IPS-18c (cell line): ENCODE measurements at regions not wholly inside any gene's neighbourhood (a gene's known extent, or its start where the extent isn't known, plus 50 kb on each side); places are given as distances from the start of the nearest gene placed in this dataset.

Experiments
- H3K4me3 ChIP-seq: 2 replicates; pipeline ENCODE4 v1.7.0; 2013; ENCODE audit warnings: low read depth, mild to moderate bottlenecking, low read length, moderate library complexity; ENCODE audit not compliant: insufficient read depth
- H3K9me3 ChIP-seq: one replicate; pipeline ENCODE4 v1.6.1; 2013; ENCODE audit warnings: mild to moderate bottlenecking, low read length, moderate library complexity; ENCODE audit not compliant: control insufficient read depth, insufficient read depth

DNA sequence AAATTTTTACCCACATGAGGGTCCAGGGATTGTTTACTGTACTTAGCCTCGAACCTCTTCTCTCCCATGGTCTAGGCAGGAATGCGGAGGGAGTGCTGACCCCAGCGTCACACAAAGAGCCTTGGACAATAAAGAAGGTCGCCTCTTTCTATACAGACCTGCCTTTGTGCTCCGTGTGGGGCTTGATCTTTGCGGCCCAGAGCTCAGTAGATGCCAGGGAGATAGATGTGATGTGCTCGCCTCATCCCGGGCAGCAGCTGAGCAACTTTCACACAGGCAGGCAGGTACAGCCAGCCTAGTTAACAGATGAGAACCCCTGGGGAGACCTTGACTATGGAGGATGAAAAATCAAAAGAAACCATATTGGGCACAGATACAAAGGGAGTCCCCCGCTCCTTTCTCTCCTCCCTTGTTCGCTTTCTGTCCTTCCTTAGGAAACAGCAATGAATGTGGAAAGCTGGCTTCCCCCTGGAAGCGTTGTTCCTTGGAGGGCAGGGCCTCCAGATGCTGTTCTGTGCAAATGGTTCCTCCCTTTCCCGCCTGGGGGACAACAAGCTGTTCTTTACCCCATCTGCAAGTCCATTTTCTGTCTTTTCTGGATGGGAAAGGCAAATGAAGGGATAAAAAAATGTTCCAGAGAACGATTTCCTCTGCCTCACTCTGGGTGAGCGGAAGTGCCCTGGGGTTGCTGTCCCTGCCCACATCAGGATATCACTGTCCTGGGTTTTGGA is 128.3 kb downstream of the OLIG3 start:
- no peak overlapping the region for H3K4me3 ChIP-seq
- H3K9me3 ChIP-seq = no peaks in the 10 kb centered on the region

DNA sequence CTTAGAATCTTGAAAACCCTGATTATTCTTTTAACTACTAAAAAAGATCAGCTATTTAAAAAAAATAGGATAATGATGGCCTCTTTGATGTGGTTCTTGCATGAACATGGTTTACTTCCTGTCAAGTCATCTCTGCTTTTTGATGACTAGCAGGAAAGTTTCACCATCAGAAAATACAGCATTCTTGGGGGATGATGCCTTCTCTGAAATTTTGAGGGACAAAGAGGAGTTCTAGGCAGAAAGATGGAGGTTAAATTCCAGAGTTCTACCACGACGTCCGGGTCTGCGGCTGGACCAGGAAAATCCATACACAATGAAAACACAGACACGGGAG is 130.4 kb downstream of the OLIG3 start:
- H3K9me3 ChIP-seq = no peaks in the 10 kb centered on the region
- no peak overlapping the region for H3K4me3 ChIP-seq

DNA sequence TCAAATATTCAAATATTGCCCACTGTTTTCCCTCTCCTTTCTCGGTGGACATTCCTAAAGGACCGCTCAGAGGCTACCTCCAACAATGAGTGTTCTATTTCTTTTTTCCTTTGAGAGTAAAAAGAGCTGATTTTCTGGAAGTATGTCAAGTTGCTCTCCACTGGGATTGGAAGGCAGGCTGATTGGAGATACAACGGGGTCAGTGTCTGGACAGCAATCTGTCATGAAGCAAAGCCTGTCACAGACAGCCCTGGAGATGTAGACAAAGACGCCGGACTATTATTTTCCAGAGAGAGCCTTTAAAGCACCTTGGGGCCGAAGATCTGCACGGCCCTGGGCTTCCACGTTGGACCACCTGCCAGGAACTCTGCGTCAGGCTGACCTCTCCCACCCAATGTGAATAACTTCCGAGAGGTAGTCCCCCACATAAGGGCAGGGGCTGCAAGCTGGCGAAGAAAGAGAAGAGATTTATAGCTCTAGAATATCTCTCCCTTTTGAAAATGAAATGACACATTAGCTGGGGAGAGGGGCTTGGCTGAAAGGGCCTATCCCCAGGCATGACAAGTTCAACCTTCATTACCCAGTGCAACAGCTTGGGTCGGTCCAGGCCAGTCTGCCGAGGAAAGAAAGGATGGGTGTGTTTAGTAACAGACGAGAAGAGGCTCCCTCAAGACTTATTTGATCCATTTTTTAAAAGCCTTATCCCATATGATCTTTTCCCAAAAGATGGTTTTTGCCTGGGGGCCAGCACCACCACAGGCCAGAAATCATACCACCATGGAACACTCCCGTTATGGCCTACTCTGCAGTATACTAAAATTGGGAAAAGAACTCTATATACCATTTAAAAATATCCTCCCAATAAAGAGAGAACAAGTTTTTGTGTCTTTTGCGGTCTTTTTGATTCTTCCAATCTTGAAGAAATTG is 131.1 kb downstream of the OLIG3 start:
- H3K4me3 ChIP-seq = no peak overlapping the region
- no peaks in the 10 kb centered on the region for H3K9me3 ChIP-seq

DNA sequence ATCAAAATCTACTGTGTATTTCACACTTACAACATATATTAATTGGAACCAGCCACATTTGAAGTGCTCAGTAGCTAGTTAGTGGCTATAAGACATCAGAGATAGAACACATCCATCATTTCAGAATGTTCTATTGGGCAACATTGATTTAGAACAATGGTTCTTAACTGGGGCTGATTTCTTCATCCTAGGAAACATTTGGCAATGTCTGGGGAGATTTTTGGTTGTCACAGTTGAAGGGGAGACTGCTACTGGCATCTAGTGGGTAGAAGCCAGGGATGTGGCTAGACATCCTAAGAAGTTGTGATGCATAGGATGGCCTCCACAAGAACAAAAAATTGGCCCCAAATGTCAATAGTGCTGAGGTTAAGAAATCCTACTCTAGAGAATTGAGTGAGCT is 132.5 kb downstream of the OLIG3 start:
- H3K9me3 ChIP-seq = no peaks in the 10 kb centered on the region

DNA sequence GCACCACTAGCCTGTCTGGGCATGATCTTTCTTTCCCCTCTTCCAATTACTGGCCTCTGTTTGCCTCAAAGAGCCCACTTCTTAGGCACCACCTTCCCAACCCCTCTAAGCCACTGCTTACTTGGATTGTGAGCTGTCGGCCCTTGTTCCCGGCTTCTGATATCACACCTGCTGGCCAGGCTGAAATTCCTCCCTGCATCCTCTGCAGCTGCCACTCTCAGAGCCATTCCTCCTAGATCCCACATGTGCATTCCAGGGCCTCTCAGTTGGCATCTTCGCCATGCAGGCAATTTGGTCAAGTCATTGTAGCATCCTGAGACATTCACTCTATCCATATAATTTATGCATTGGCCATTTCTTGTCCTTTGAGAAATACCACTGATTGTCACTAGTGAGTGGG is 135.9 kb downstream of the OLIG3 start:
- H3K9me3 ChIP-seq = no peaks in the 10 kb centered on the region
- H3K4me3 ChIP-seq = no peak overlapping the region

More for the DNA sequence above, 132.5 kb downstream of the OLIG3 start:
- H3K4me3 ChIP-seq = no peak overlapping the region

DNA sequence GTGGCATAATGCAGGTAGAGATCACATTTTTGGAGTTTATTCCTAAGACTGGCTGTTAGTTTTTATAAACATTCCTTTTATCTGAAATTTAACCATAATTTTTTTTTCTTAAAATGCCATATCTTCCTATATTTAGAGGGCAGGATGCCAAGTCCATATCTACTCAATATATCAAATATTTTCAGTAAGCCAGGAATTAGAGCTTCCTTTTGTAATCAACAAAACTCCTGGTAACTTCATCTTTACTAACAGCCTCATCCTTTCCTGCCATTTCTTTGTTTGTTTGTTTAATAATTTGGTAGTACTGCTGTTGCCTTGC is 136.3 kb downstream of the OLIG3 start:
- Histone ChIP-seq H3K4me3 (no peak overlapping the region), H3K9me3 (no peaks in the 10 kb centered on the region)

DNA sequence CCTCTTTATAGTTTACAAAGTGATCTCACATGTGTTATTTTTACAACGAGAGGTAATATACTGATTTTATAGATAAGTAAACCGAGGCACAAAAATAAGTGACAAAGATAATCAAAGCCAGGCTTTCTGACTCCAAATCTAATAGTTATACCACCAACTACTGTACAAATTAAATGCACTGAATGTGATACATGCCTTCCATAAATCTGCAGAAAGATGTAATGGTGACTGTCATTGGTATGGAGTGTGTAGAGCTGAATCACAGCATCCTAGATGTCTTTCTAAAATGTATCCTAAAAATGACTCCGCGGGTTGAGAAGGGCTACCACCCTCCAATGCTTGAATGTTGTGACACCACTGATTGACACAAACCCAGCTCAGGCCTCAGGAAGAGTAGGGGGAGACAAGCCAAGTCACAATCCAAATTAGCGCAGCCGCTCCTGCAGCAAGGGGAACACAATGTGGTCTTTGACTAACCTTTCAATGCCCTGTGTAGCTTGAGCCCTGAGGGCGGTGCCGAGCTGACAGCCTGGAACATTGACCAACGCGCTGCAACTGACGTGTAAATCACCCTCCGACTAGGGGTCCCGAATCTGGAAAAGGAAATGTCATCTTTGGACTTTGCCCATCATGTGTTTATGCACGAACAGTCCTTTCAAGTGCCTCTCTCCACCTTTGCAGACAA is 136.8 kb downstream of the OLIG3 start:
- Histone ChIP-seq H3K9me3 (no peaks in the 10 kb centered on the region), H3K4me3 (no peak overlapping the region)

DNA sequence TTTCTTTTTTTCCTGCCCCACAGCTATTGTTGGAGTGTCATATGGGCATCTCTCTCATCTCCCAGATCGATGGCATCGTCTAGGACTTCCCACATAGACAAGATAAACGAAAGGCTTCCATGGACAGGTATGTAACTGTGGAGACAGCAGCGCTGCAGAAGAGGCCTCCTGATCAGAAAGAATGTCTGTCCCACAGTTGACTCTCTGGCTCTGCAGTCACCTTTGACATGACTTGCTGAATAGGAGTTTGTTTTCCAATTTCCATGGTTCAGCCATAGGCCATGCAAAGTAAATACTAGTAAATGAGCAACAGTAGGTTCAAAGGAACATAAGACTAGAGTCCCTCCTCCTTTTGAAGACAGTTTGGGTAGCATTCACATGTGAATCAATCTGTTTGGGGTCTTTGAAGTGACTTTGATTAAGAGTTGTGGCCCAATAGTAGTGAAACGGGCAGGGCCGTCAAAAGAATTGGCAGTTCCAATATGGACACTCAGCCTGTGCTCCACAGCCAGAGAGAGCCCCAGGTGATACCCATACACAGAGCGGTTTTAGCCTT is 134.7 kb upstream of the IFNGR1 start:
- H3K4me3 ChIP-seq = no peak overlapping the region
- H3K9me3 ChIP-seq = no peaks in the 10 kb centered on the region

DNA sequence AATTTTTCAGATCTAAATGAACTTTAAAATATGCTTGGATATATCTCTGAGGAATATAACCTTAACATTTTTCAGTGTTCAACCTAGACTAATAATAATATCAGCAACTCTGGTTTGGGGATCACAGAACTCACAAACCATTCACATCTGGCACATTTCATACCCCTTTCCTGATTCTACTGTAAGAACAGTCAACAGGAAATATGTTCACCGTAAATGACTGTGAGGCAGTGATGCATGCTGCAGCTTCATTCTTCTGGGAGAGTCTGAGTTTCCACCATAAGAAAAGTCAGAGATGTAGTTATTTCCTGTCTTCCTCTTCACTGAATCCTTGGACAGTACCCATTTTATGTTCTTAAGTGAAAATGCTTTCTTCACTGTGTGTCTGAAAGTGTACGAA is 134.2 kb upstream of the IFNGR1 start:
- Histone ChIP-seq H3K4me3 (no peak overlapping the region), H3K9me3 (no peaks in the 10 kb centered on the region)

DNA sequence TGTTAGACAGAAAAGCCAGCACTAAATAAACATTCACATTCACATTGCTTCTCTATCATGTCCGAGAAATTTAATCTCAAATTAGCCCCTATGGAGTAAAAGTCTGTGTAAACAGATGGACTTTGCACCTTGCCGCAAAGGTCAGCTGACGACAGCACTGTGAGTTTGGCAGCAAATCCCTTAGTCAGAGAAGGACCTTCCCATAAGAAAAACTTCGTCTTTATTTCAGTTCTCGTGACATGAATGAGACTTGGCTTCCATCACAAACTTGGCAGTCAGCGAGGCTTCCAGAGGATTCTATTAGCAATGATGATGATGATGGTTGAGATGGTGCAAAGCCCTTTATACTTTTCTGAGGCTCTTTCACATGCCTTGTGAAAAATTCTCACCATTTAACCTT is 133.7 kb upstream of the IFNGR1 start:
- H3K9me3 ChIP-seq = no peaks in the 10 kb centered on the region
- H3K4me3 ChIP-seq = no peak overlapping the region

DNA sequence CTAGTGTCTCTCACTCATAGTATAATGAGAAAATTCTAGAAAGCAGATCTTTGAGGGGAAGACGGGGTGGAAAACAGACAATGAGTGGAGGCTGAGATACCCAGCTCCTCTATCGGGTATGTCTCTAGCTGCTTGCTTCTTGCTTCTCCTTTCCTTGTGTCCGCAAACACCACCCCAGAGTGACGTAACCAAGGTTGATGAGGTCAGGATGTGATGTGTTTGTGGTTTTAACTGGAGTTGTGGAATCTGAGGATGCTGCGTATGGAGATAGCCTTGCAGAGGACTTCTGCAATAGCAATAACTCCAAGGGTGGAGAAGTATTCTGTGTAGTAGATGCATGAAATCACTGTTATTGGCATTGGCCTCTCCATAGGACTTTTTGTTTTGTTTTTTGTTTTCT is 132.7 kb upstream of the IFNGR1 start:
- Histone ChIP-seq H3K9me3 (no peaks in the 10 kb centered on the region), H3K4me3 (no peak overlapping the region)

DNA sequence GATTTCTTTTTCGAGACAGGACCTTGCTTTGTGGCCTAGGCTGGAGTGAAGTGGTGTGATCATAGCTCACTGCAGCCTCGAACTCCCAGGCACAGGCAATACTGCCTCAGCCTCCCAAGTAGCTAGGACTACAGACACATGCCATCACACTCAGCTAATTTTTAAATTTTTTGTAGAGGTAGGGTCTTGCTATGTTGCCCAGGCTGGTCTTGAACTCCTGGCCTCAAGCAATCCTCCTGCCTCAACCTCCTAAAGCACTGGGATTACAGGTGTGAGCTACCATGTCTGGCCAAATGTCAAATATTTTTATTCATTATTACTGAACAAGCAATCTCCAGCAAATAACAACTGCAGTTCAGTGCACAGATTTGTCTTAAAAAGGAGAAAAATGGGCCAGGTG is 131.7 kb upstream of the IFNGR1 start:
- Histone ChIP-seq H3K4me3 (no peak overlapping the region), H3K9me3 (no peaks in the 10 kb centered on the region)

DNA sequence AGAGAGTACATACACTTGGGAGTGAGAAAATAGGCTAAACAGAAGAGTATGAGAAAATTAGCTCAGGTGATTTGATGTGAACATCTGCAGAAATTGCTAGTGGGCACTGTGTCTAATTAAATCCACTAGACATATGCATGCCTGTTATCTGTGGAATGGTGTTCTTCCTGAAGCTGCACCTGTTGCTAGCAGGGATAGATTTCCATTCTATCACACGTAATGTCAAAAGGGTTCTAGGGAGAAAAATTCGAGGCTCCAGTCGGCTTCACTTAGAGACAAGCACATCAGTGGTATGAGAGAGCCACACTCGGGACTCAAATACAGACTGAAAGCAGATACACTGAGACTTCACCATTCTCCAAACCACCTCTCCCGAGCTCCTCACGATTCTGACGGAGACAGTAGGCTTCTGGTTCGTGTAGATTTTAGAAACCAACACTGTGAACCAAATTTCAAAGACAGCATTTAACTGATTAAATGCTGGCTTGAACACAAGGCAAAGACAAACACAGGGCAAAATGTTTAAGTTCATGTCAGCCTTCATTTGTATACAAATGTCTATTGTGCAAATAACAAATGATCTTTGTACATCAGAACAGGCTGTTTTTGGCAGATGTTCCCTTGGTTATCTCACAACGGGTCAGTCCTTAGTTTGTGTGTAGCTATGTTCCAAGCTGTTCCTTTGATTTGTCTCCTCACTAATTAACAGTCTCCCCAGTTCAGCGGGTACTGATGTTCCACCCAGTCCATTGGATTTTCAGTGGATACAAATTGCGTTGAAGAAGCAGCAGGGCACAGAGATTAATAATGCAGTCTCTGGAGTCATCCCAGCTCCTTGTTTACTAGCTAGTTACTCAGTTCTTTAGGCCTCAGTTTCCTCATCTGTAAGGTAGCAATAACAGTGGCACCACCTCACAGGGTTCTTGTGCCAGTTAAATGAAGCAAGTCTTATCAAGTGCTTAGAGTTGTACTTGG is 131.0 kb upstream of the IFNGR1 start:
- Histone ChIP-seq H3K4me3 (no peak overlapping the region), H3K9me3 (no peaks in the 10 kb centered on the region)

DNA sequence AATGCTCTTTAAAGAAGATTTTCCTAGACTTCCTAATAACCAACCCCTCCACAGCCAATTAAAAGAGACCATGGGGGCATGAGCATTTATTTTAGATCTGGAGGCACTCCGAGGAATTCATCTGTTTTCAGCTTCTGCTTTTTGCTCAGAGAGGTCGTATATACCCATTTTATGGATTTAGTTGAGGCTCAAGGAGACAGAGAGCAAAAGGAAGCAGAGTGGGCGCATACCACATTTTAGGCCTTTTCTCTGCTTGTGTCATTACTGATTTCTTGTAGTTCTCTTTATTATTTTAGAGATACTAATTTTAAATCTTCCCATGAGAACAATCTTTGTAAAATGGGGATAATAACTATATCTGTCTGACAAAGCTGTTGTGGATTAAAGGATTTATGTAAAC is 129.6 kb upstream of the IFNGR1 start:
- Histone ChIP-seq H3K4me3 (no peak overlapping the region), H3K9me3 (no peaks in the 10 kb centered on the region)

DNA sequence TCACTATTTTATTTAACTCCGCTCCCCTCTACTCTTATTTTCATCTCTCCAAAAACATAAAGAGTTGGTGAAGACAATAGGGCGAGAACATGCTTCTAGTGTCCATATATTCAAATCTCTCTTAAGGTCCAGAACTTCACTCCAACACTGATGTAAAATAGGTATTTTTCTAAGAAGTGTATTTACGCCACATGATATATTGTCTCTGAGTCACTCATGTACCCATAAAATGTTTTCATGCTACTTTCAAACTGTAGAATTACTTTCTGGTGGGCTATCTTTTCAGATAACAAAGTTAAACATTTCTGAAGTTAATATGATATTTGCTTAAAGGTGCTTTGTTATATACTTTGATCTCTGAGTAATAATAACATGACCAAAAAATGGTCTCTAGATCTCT is 124.1 kb upstream of the IFNGR1 start:
- Histone ChIP-seq H3K9me3 (no peaks in the 10 kb centered on the region), H3K4me3 (no peak overlapping the region)

DNA sequence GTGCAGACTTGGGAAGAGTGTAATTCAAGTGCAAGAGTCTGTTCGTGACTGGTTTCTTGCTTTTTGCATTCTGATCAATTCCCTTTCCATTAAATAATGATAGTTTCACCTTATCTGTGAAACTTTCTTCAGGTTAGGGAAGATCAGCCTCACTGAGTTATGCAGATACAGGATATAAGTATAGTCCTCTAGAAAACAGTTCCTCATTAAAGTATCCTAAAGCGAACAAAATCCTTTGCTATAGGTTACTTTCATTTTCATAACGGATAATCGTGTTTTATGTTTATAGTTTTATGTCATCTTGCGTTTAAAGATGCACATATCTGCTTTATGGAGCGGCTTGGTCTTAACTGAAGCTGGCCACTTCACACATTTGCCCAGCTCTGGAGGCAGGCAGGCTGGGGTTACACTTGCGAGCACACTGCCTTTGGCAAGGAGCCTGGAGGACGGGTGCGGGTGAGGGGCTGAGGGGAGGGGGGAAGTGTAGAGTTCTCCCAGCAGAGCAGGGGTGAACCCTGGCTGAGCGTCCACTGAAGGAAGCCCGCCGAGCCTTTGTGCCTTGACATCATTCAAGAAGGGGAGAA is 123.5 kb upstream of the IFNGR1 start:
- Histone ChIP-seq H3K4me3 (no peak overlapping the region), H3K9me3 (no peaks in the 10 kb centered on the region)
